ENCODE measurements at regions not wholly inside any gene's neighbourhood (a gene's known extent, or its start where the extent isn't known, plus 50 kb on each side); places are given as distances from the start of the nearest gene placed in this dataset.

- no peak for TF ChIP-seq CTCF (conservative IDR thresholded peaks at IDR 0.05; ENCODE audit: low read depth, low read length)
- no peak for TF ChIP-seq EZH2 (IDR thresholded peaks at IDR 0.05; ENCODE audit: borderline replicate concordance, low read depth, low read length, poor library complexity, severe bottlenecking)
Measured at GRCh38 chr18:46204143-46204542, 100.0 kb downstream of the HAUS1 start.

Measured in A673 (cell line).